SJSA1 (cell line): ENCODE measurements at regions not wholly inside any gene's neighbourhood (a gene's known extent, or its start where the extent isn't known, plus 50 kb on each side); places are given as distances from the start of the nearest gene placed in this dataset.

Source experiments
- DNase-seq, 2 experiments: peaks; one replicate each; pipeline ENCODE4 v3.0.0-alpha.2; 2015 to 2020; ENCODE audit warnings: low spot score in 2 of 2, low read depth in 1 of 2
- H3K27ac ChIP-seq: fragments of 250-450 bp; sonication (Bioruptor Pico); 2 replicates; pipeline ENCODE4 v1.5.1; 2020; ENCODE audit warnings: mild to moderate bottlenecking, moderate library complexity
- H3K27me3 ChIP-seq: fragments of 250-450 bp; sonication (Bioruptor Pico); replicated peaks from 2 replicates; pipeline ENCODE4 v1.5.1; 2020; ENCODE audit warnings: mild to moderate bottlenecking, moderate library complexity
- H3K36me3 ChIP-seq: fragments of 250-450 bp; sonication (Bioruptor Pico); 2 replicates; pipeline ENCODE4 v1.5.1; 2020; ENCODE audit warnings: mild to moderate bottlenecking
- H3K4me1 ChIP-seq: fragments of 250-450 bp; sonication (Bioruptor Pico); replicated peaks from 2 replicates; pipeline ENCODE4 v1.6.1; 2021; ENCODE audit warnings: mild to moderate bottlenecking
- H3K4me3 ChIP-seq: fragments of 250-450 bp; sonication (Bioruptor Pico); 2 replicates; pipeline ENCODE4 v1.5.1; 2020; ENCODE audit warnings: mild to moderate bottlenecking
- H3K9me3 ChIP-seq: fragments of 250-450 bp; sonication (Bioruptor Pico); replicated peaks from 2 replicates; pipeline ENCODE4 v1.5.1; 2020; ENCODE audit warnings: mild to moderate bottlenecking

- no peak overlapping the region for H3K4me3 ChIP-seq
- H3K36me3 ChIP-seq, result no peaks in the 10 kb centered on the region
- H3K27ac ChIP-seq, result no peak overlapping the region
- no peaks in the 10 kb centered on the region for H3K4me1 ChIP-seq
- no peak for DNase-seq
- no peaks in the 10 kb centered on the region for H3K9me3 ChIP-seq
- H3K27me3 ChIP-seq, result no peaks in the 10 kb centered on the region
Measured at GRCh38 chr2:198763793-198764192, 693.9 kb downstream of the SATB2 start.

GRCh38 chr2:198762441-198762840 is 695.3 kb downstream of the SATB2 start:
- Histone ChIP-seq H3K27ac (no peak overlapping the region), H3K27me3 (no peaks in the 10 kb centered on the region), H3K36me3 (no peaks in the 10 kb centered on the region), H3K4me1 (no peaks in the 10 kb centered on the region), H3K4me3 (no peak overlapping the region), H3K9me3 (no peaks in the 10 kb centered on the region)
- DNase-seq, result no peak

DNA sequence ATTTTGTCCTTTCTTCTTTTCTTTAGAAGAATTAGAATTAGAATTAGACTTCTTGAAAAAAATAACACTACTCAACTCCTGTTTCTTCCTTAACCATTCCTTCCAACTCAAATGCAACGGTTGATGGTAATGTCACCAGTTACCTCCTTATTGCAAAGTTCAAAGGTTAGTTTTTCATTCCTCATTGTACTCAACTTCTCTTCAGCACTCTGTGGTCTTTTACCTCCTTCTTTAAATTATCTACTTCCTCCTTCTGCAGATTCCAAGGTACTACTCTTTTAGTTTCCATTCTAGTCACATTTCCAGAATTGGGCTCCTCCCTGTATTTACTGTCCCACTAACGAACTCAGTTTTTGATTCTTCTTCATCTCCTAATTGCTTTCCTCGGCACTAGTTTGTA is 700.7 kb downstream of the SATB2 start:
- H3K4me3 ChIP-seq, result no peak overlapping the region
- DNase-seq, result no peak
- H3K9me3 ChIP-seq, result no peaks in the 10 kb centered on the region
- no peaks in the 10 kb centered on the region for H3K27me3 ChIP-seq
- no peaks in the 10 kb centered on the region for H3K4me1 ChIP-seq
- H3K36me3 ChIP-seq, result no peaks in the 10 kb centered on the region
- no peak overlapping the region for H3K27ac ChIP-seq

GRCh38 chr2:198756166-198756565 is 701.6 kb downstream of the SATB2 start:
- Histone ChIP-seq H3K4me3 (no peak overlapping the region), H3K4me1 (no peaks in the 10 kb centered on the region), H3K27ac (no peak overlapping the region), H3K36me3 (no peaks in the 10 kb centered on the region), H3K27me3 (no peaks in the 10 kb centered on the region), H3K9me3 (no peaks in the 10 kb centered on the region)
- no peak for DNase-seq

GRCh38 chr2:198753101-198753500 is 704.6 kb downstream of the SATB2 start:
- H3K9me3 ChIP-seq, result no peaks in the 10 kb centered on the region
- no peaks in the 10 kb centered on the region for H3K4me1 ChIP-seq
- no peak overlapping the region for H3K4me3 ChIP-seq
- no peaks in the 10 kb centered on the region for H3K36me3 ChIP-seq
- no peaks in the 10 kb centered on the region for H3K27me3 ChIP-seq
- H3K27ac ChIP-seq, result no peak overlapping the region
- no peak for DNase-seq

DNA sequence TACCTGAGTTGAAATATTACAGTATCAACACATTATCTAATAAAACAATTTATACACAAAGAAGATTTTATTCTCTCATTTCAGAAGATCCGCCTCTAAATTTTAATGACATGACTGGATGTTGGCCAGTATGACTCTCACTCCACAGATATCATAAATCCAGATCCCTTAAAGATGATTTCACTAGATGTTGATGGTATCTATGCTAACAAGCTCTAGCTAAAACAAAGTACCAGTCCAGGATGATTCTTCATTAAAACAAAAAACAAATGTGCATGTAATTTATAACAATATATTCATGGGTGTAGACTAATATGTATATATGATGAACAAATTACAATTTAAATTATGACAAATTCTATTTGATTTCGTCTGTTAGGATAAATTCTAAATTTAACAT is 708.4 kb downstream of the SATB2 start:
- H3K4me1 ChIP-seq, result no peaks in the 10 kb centered on the region
- DNase-seq, result no peak
- H3K4me3 ChIP-seq, result no peak overlapping the region
- no peaks in the 10 kb centered on the region for H3K9me3 ChIP-seq
- no peaks in the 10 kb centered on the region for H3K27me3 ChIP-seq
- no peaks in the 10 kb centered on the region for H3K36me3 ChIP-seq
- H3K27ac ChIP-seq, result no peak overlapping the region

- no peaks in the 10 kb centered on the region for H3K36me3 ChIP-seq
- no peaks in the 10 kb centered on the region for H3K9me3 ChIP-seq
- H3K4me1 ChIP-seq, result no peaks in the 10 kb centered on the region
- 0 out of 2 replicates have a peak, but pooled peaks cover 3% of the 10 kb centered on the region for H3K27me3 ChIP-seq
- no peak for DNase-seq
- no peak overlapping the region for H3K27ac ChIP-seq
- no peak overlapping the region for H3K4me3 ChIP-seq
Measured at GRCh38 chr2:198731842-198732399, 725.8 kb downstream of the SATB2 start.

- no peak for DNase-seq
- H3K27ac ChIP-seq, result no peak overlapping the region
Measured at GRCh38 chr2:198720266-198720665, 737.5 kb downstream of the SATB2 start.

DNA sequence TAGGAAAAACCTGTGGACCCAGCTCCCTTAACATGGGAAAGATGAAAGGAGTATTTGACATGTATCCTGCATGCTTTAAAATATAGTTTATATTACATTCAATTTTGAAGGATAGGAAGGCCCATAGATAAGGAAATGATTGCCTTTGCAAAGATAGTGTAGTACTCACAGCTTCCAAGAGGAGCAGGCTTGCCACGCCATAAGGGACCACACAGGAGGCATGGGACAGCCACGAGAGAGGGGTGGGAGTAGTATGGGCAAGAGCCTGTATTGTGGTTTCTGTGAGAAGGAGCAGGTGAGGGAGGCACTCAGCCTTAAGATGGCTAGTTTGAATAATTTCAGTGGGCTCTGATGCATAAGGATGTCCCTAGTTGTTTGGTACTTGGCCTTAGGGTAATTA is 740.3 kb downstream of the SATB2 start:
- no peaks in the 10 kb centered on the region for H3K9me3 ChIP-seq
- H3K27ac ChIP-seq, result no peak overlapping the region
- DNase-seq, result no peak
- H3K36me3 ChIP-seq, result no peaks in the 10 kb centered on the region
- no peak overlapping the region for H3K4me3 ChIP-seq
- H3K4me1 ChIP-seq, result no peaks in the 10 kb centered on the region
- no peaks in the 10 kb centered on the region for H3K27me3 ChIP-seq

More at GRCh38 chr2:198720266-198720665, 737.5 kb downstream of the SATB2 start:
- Histone ChIP-seq H3K27me3 (no peaks in the 10 kb centered on the region), H3K9me3 (no peaks in the 10 kb centered on the region), H3K4me1 (no peaks in the 10 kb centered on the region), H3K4me3 (no peak overlapping the region), H3K36me3 (no peaks in the 10 kb centered on the region)

DNA sequence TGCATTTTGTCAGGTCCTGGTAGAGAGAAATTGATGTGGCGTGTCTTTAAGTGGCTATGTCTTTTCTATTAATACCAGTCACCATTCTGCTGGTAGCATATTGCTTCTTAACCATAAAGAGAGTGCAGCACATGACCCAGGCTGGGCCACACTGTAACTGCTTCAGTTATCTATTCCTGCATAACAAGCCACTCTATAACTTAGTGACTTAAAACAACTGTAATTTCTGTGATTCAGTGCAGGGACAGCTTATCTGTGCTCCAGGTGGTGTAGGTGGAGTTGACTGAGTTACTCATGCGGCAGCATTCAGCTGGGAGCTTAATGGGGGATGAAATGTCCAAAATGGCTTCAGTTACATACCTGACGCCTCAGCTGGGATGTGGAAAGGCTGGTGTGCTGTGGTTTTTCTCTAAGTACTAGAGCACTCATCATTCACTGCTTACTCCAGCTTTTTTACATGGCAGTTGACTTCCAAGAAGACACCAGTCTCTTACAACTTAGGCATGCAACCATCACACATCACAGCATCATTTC is 742.4 kb downstream of the SATB2 start:
- H3K27me3 ChIP-seq, result no peaks in the 10 kb centered on the region
- H3K4me1 ChIP-seq, result no peaks in the 10 kb centered on the region
- H3K36me3 ChIP-seq, result no peaks in the 10 kb centered on the region
- H3K27ac ChIP-seq, result no peak overlapping the region
- no peak for DNase-seq
- no peak overlapping the region for H3K4me3 ChIP-seq
- no peaks in the 10 kb centered on the region for H3K9me3 ChIP-seq

- Histone ChIP-seq H3K4me1 (no peaks in the 10 kb centered on the region), H3K36me3 (no peaks in the 10 kb centered on the region), H3K27me3 (no peaks in the 10 kb centered on the region), H3K4me3 (no peak overlapping the region), H3K27ac (no peak overlapping the region), H3K9me3 (no peaks in the 10 kb centered on the region)
- no peak for DNase-seq
Measured at GRCh38 chr2:198712485-198712884, 745.3 kb downstream of the SATB2 start.

- Histone ChIP-seq H3K9me3 (no peaks in the 10 kb centered on the region), H3K36me3 (no peaks in the 10 kb centered on the region), H3K4me1 (no peaks in the 10 kb centered on the region), H3K27ac (no peak overlapping the region), H3K4me3 (no peak overlapping the region), H3K27me3 (no peaks in the 10 kb centered on the region)
- no peak for DNase-seq
Measured at GRCh38 chr2:198711484-198711883, 746.3 kb downstream of the SATB2 start.

DNA sequence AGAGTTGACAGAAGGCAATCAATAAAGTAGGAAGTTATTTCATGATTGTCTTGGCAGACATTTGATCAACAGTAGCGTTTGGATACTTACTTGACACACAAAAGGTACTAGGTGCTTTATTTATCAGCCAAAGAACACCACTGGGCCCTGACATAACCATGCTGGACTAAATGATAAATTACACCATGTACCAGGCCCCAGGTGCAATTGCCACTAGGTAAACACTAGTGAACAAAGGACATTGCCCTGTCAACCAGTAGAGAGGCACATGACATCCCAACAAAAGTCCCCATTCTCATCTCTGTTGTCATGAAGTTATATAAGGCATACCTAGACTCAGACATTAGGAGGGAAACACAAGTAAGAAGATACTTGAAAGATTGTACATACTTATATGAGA is 747.2 kb downstream of the SATB2 start:
- no peaks in the 10 kb centered on the region for H3K27me3 ChIP-seq
- no peaks in the 10 kb centered on the region for H3K9me3 ChIP-seq
- no peaks in the 10 kb centered on the region for H3K4me1 ChIP-seq
- DNase-seq, result no peak
- no peaks in the 10 kb centered on the region for H3K36me3 ChIP-seq
- H3K4me3 ChIP-seq, result no peak overlapping the region
- H3K27ac ChIP-seq, result no peak overlapping the region

DNA sequence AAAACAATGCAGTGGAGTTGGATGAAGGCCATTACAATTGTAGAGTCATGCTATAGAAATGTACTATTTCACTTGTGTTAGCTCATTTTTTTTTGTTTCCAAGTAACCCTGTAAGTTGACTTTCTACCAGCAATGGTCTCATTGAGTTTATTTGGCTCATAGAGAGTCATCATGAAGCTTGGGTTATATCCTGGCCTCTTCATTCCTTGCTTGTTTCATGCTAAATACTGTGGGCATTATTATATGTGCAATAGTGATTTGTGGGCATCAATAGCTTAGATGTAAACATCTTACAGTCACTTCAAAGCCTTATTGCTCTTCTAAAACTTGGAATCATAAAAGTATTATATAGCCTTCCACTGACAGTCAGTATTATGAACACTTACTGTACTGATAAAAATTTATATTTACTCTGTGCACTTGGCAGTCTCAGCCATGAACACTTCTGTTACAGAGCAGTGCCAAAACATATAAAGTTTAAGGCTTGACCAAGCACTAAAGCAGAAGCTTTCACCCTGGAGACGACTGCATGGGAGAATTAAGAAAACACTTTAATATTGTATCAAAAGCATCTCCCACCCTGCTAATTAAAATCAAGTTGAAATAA is 751.2 kb downstream of the SATB2 start:
- Histone ChIP-seq H3K9me3 (no peaks in the 10 kb centered on the region), H3K4me3 (no peak overlapping the region), H3K4me1 (no peaks in the 10 kb centered on the region), H3K27me3 (no peaks in the 10 kb centered on the region), H3K36me3 (no peaks in the 10 kb centered on the region), H3K27ac (no peak overlapping the region)
- no peak for DNase-seq

DNA sequence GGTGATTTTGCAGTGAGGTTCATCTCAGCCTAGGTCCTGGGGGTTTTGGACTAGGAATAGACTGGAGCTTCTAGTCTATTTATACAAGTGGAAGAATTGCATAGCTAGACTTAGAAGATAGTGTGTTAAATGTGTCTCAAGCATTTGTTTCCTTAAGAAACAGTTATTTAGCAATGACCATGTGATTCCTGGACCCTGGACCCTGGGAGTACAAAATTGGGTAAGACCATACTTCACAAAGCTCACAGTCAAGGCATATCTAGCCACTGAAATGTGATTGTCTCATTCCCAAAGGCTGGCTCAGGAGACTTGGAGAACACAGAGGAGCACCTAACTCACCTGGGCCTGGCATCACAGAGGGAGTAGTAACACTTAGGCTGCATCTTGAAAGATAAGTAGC is 754.5 kb downstream of the SATB2 start:
- Histone ChIP-seq H3K4me1 (no peaks in the 10 kb centered on the region), H3K9me3 (no peaks in the 10 kb centered on the region), H3K4me3 (no peak overlapping the region), H3K36me3 (no peaks in the 10 kb centered on the region), H3K27me3 (no peaks in the 10 kb centered on the region), H3K27ac (no peak overlapping the region)
- DNase-seq, result no peak
